GM12891 (cell line): ENCODE measurements at regions not wholly inside any gene's neighbourhood (a gene's known extent, or its start where the extent isn't known, plus 50 kb on each side); places are given as distances from the start of the nearest gene placed in this dataset.
A peak's percentile ranks its signal among the peaks of the same experiment; 100 is the strongest.

Experiments
- DNase-seq: peaks from one replicate; pipeline ENCODE4 v3.0.0; 2011; ENCODE audit warnings: low spot score; ENCODE audit not compliant: insufficient read length
- FAIRE-seq: peaks from 2 replicates; lab custom pipeline; 2011; peaks lifted over from hg19 to GRCh38; lab: Jason Lieb, UNC
- PAX5 ChIP-seq: IDR thresholded peaks from 2 replicates; pipeline ENCODE4 v1.6.1; 2011; ENCODE audit warnings: low read length, moderate library complexity, mild to moderate bottlenecking; ENCODE audit not compliant: insufficient read depth, severe bottlenecking
- POLR2A ChIP-seq: IDR thresholded peaks from 2 replicates; pipeline ENCODE4 v1.6.1; 2011; ENCODE audit warnings: low read depth, low read length, control low read depth
- POLR2AphosphoS5 ChIP-seq: IDR thresholded peaks from 2 replicates; pipeline ENCODE4 v1.6.1; 2011; ENCODE audit warnings: low read depth, low read length, control low read depth
- POU2F2 ChIP-seq: IDR thresholded peaks from 2 replicates; pipeline ENCODE4 v1.6.1; 2011; ENCODE audit warnings: low read depth, mild to moderate bottlenecking, control low read depth, low read length, moderate library complexity
- SPI1 ChIP-seq: IDR thresholded peaks from 2 replicates; pipeline ENCODE4 v1.6.1; 2011; ENCODE audit warnings: low read depth, low read length, control low read depth
- TAF1 ChIP-seq: IDR thresholded peaks from 2 replicates; pipeline ENCODE4 v1.6.1; 2011; ENCODE audit warnings: low read depth, low read length, control low read depth

GRCh38 chr2:172153156-172153555 is 50.5 kb upstream of the DLX2 start:
- no peak for DNase-seq
- no peak for TF ChIP-seq PAX5
- no peak for TF ChIP-seq POLR2A
- no peak for TF ChIP-seq TAF1
- TF ChIP-seq SPI1, result no peak
- no peak for TF ChIP-seq POU2F2
- TF ChIP-seq POLR2AphosphoS5, result no peak
- FAIRE-seq, result no peak

- no peak for FAIRE-seq
- TF ChIP-seq PAX5, result no peak
- TF ChIP-seq POLR2AphosphoS5, result no peak
- no peak for TF ChIP-seq POU2F2
- no peak for TF ChIP-seq TAF1
- TF ChIP-seq SPI1, result no peak
- TF ChIP-seq POLR2A, result no peak
These were observed 51.1 kb upstream of the DLX2 start for GRCh38 chr2:172153757-172154156.

DNA sequence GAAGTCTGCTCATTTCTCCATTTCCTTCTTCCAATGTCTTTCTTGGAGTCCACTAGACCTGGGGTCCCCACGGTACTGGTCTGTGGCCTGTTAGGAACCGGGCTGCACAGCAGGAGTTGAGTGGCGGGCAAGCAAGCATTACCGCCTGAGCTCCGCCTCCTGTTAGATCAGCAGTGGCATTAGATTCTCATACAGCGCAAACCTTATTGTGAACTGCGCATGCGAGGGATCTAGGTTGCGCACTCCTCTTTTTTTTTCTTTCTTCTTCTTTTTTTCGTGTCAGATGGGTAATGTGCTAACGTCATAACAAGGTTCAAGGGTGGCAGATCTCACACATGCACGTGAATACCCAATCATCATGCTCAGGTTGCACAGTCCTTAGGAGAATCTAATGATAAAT is 53.1 kb upstream of the DLX2 start:
- FAIRE-seq (no peak), DNase-seq (no peak)
- no peak for TF ChIP-seq POU2F2
- TF ChIP-seq TAF1, result no peak
- TF ChIP-seq SPI1, result no peak
- no peak for TF ChIP-seq PAX5
- TF ChIP-seq POLR2A, result no peak
- TF ChIP-seq POLR2AphosphoS5, result no peak

More at GRCh38 chr2:172153757-172154156, 51.1 kb upstream of the DLX2 start:
- no peak for DNase-seq

- no peak for TF ChIP-seq SPI1
- TF ChIP-seq POLR2AphosphoS5, result no peak
- TF ChIP-seq TAF1, result no peak
- TF ChIP-seq POLR2A, result no peak
- no peak for TF ChIP-seq POU2F2
- no peak for FAIRE-seq
- no peak for DNase-seq
These were observed 58.1 kb upstream of the DLX2 start for GRCh38 chr2:172160839-172161238.

- TF ChIP-seq PAX5 (no peak), POLR2A (no peak), SPI1 (no peak), POLR2AphosphoS5 (no peak), TAF1 (no peak), POU2F2 (no peak)
- FAIRE-seq, result no peak
- no peak for DNase-seq
These were observed 59.6 kb upstream of the DLX2 start for GRCh38 chr2:172162225-172162733.

DNA sequence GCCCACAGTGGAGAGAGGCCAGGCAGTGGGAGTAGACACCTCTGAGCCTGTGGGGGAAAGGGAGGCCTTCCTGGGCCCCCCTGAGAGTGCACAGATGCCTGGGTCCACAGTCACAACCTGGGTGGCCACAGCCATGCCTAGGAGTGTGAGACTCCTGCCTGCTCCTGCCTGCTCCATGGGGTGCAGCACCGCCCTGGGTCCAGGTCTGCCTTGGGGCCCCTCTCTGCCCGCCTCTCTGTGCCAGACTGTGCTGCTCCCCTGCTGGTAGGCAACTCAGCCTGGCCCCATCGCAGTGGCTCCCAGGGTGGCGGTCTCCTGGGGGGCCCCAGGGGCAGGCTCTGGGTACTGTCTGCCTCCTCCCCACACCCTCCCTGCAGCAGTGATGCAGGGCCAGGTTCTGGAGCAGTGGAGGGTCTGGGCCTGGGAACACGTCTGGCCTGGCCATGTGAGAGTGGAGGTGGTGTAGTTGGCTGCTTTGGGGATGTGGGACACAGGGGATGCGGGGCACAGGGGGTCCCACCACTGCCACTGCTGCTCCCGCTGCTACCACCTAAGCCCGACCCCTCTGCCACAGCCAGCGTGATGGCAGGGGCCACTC is 60.1 kb upstream of the DLX2 start:
- no peak for FAIRE-seq
- TF ChIP-seq TAF1 (no peak), SPI1 (no peak), PAX5 (no peak), POLR2AphosphoS5 (no peak), POU2F2 (no peak), POLR2A (no peak)
- DNase-seq, result no peak

- DNase-seq (no peak), FAIRE-seq (no peak)
- TF ChIP-seq SPI1 (no peak), POLR2A (no peak), PAX5 (no peak), POLR2AphosphoS5 (no peak), TAF1 (no peak), POU2F2 (no peak)
These were observed 66.2 kb upstream of the DLX2 start for GRCh38 chr2:172168917-172169346.

GRCh38 chr2:172169611-172170010 is 66.9 kb upstream of the DLX2 start:
- no peak for DNase-seq
- FAIRE-seq, result no peak
- TF ChIP-seq TAF1, result no peak
- no peak for TF ChIP-seq POLR2A
- TF ChIP-seq PAX5, result no peak
- TF ChIP-seq POU2F2, result no peak
- no peak for TF ChIP-seq SPI1
- TF ChIP-seq POLR2AphosphoS5, result no peak

DNA sequence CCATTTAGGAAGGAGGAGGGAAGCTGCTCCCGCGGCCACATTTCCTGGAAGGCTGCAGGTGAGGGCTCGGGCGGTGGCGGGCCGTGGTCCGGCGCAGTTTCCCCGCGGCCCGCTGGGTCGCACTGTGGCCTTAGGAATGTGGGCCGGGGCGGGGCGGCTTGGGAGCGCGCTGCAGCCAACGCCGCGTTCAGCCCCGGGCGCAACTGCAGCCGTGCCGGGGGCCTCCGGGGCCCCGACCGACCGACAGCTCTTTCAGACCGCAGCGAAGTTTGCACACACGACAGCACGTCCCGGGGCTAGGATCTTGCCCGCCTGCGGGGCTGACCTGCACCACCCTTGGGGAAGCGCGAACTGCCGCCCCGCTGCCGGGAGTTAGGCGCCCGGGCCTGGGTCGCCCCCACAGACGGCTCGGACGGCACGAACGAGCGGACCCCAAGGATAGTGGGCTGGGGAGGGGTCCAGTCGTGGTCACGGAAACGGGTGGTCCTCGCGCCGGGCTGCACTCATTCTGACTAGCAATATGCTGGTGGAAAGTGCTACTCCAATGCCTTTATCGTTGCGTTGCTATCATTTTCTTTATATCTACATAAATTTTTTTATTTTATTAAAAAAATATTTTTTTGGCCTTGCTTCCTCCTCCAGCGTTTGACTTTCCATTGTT is 69.9 kb upstream of the DLX2 start:
- peak; percentile 42 for DNase-seq
- TF ChIP-seq POLR2A, result no peak
- no peak for TF ChIP-seq SPI1
- TF ChIP-seq TAF1, result no peak
- TF ChIP-seq POLR2AphosphoS5, result no peak
- no peak for TF ChIP-seq POU2F2
- FAIRE-seq, result no peak
